Activated naive CD4-positive, alpha-beta T cell treated with anti-CD3 and anti-CD28 coated beads for 36 hours (primary cell): ENCODE measurements at regions not wholly inside any gene's neighbourhood (a gene's known extent, or its start where the extent isn't known, plus 50 kb on each side); places are given as distances from the start of the nearest gene placed in this dataset.
"Not testable (repeated sequence)": the region's sequence is repeated elsewhere in the genome, so short reads cannot be mapped to it uniquely, and the experiment has no call there.

Experiments used
- CTCF ChIA-PET: fragments of 350-600 bp; sonication (Branson Sonifier 250); formaldehyde crosslinking; loops from one replicate; lab custom pipeline; 2021; ENCODE audit warnings: antibody characterized with exemption; lab: Charles Lee
- DNase-seq: peaks from one replicate; pipeline ENCODE4 v3.0.0-alpha.2; 2020
- H3K27ac Mint-ChIP-seq: one replicate; pipeline ENCODE4 v1.8.0; 2021; ENCODE audit warnings: mild to moderate bottlenecking, mixed read lengths
- H3K27me3 Mint-ChIP-seq: one replicate; pipeline ENCODE4 v1.8.0; 2021; ENCODE audit warnings: low read depth, mixed read lengths
- H3K36me3 Mint-ChIP-seq: one replicate; pipeline ENCODE4 v1.8.0; 2021; ENCODE audit warnings: low read depth, mixed read lengths
- H3K4me1 Mint-ChIP-seq: one replicate; pipeline ENCODE4 v1.8.0; 2021; ENCODE audit warnings: low read depth, mixed read lengths
- H3K4me3 Mint-ChIP-seq: one replicate; pipeline ENCODE4 v1.8.0; 2021; ENCODE audit warnings: mild to moderate bottlenecking, moderate library complexity, mixed read lengths
- H3K9me3 Mint-ChIP-seq: one replicate; pipeline ENCODE4 v1.8.0; 2021; ENCODE audit warnings: mixed read lengths
- intact Hi-C: fragments of 100-400 bp; cut with micrococcal nuclease; formaldehyde crosslinking; loops from one replicate; pipeline ENCODE4 v1.15.1; 2023

GRCh38 chr12:126936181-126936851 is 1330.7 kb upstream of the TMEM132C start:
- DNase-seq, result peak; percentile 16

GRCh38 chr12:126937431-126937830 is 1329.5 kb upstream of the TMEM132C start:
- no peaks in the 10 kb centered on the region for H3K9me3 Mint-ChIP-seq
- peaks cover 2% of the 10 kb centered on the region for H3K27me3 Mint-ChIP-seq
- H3K4me3 Mint-ChIP-seq, result no peak overlapping the region
- peaks cover 8% of the 10 kb centered on the region for H3K4me1 Mint-ChIP-seq
- DNase-seq, result no peak
- CTCF ChIA-PET, result no interaction called here
- H3K36me3 Mint-ChIP-seq, result no peaks in the 10 kb centered on the region
- intact Hi-C loops, result no loop called here
- H3K27ac Mint-ChIP-seq, result no peak overlapping the region

More at GRCh38 chr12:126936181-126936851, 1330.7 kb upstream of the TMEM132C start:
- H3K36me3 Mint-ChIP-seq, result no peaks in the 10 kb centered on the region
- H3K4me3 Mint-ChIP-seq, result no peak overlapping the region
- H3K9me3 Mint-ChIP-seq, result no peaks in the 10 kb centered on the region
- H3K4me1 Mint-ChIP-seq, result peaks cover 8% of the 10 kb centered on the region
- intact Hi-C loops, result no loop called here
- peaks cover 2% of the 10 kb centered on the region for H3K27me3 Mint-ChIP-seq
- CTCF ChIA-PET, result no interaction called here
- H3K27ac Mint-ChIP-seq, result no peak overlapping the region

DNA sequence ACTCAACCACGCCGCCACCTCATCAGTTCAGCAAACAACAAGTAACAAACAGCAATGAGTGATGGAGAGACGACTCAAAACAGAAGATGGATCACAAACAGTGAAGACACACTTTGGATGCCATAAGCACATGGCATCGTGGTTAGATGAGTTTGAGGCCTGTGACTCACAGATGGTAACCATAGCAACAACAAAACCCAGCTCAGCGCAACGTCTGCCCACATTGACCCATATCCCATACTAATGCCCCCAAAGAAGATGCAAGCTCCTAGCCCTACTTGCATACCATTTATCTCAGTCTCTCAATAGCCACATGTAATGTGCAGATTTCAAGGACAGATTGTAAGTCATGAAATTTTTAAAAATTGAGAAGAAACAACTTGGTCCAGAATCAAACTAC is 1322.3 kb upstream of the TMEM132C start:
- intact Hi-C loops, result no loop called here
- no peak for DNase-seq
- Mint-ChIP-seq H3K4me3 (no peak overlapping the region), H3K9me3 (no peaks in the 10 kb centered on the region), H3K27ac (no peak overlapping the region), H3K36me3 (no peaks in the 10 kb centered on the region), H3K27me3 (peaks cover 7% of the 10 kb centered on the region), H3K4me1 (no peaks in the 10 kb centered on the region)
- CTCF ChIA-PET, result no interaction called here

- intact Hi-C loops, H3K27me3 Mint-ChIP-seq, DNase-seq: not testable (repeated sequence)
Measured at GRCh38 chr12:126946958-126947357, 1320.0 kb upstream of the TMEM132C start.

DNA sequence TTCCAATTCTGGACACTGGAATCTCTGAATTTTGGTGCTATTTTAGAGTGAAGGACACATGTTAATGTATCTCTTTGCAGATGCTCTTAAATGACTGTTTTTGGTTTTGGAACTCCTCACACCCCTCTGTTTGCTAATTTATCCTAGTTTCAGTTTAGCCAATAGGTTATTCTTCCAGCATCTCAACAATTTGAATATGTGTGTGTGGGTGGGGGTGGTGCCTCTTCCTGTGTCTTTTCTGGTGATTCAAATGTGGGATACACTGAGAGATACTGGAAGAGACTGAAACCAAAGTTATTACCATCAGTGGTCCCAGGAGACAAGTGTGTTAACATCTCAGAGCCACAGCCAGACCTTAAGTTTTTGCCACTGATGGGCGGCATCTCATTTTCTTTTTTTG is 1317.4 kb upstream of the TMEM132C start:
- DNase-seq, result no peak
- H3K27me3 Mint-ChIP-seq, result no peaks in the 10 kb centered on the region
- H3K36me3 Mint-ChIP-seq, result no peaks in the 10 kb centered on the region
- no peak overlapping the region for H3K27ac Mint-ChIP-seq
- intact Hi-C loops, result no loop called here
- CTCF ChIA-PET, result no interaction called here
- no peaks in the 10 kb centered on the region for H3K9me3 Mint-ChIP-seq
- no peak overlapping the region for H3K4me3 Mint-ChIP-seq
- H3K4me1 Mint-ChIP-seq, result no peaks in the 10 kb centered on the region

More at GRCh38 chr12:126946958-126947357, 1320.0 kb upstream of the TMEM132C start:
- H3K4me3 Mint-ChIP-seq, H3K9me3 Mint-ChIP-seq, H3K27ac Mint-ChIP-seq, CTCF ChIA-PET, H3K4me1 Mint-ChIP-seq, H3K36me3 Mint-ChIP-seq: not testable (repeated sequence)

GRCh38 chr12:126950266-126950665 is 1316.7 kb upstream of the TMEM132C start:
- no peaks in the 10 kb centered on the region for H3K9me3 Mint-ChIP-seq
- no peaks in the 10 kb centered on the region for H3K36me3 Mint-ChIP-seq
- H3K4me1 Mint-ChIP-seq, result no peaks in the 10 kb centered on the region
- CTCF ChIA-PET, result no interaction called here
- intact Hi-C loops, result no loop called here
- H3K27me3 Mint-ChIP-seq, result no peaks in the 10 kb centered on the region
- no peak for DNase-seq
- no peak overlapping the region for H3K27ac Mint-ChIP-seq
- no peak overlapping the region for H3K4me3 Mint-ChIP-seq

- CTCF ChIA-PET, result no interaction called here
- H3K27ac Mint-ChIP-seq, result no peak overlapping the region
Measured at GRCh38 chr12:126952096-126953007, 1314.6 kb upstream of the TMEM132C start.

DNA sequence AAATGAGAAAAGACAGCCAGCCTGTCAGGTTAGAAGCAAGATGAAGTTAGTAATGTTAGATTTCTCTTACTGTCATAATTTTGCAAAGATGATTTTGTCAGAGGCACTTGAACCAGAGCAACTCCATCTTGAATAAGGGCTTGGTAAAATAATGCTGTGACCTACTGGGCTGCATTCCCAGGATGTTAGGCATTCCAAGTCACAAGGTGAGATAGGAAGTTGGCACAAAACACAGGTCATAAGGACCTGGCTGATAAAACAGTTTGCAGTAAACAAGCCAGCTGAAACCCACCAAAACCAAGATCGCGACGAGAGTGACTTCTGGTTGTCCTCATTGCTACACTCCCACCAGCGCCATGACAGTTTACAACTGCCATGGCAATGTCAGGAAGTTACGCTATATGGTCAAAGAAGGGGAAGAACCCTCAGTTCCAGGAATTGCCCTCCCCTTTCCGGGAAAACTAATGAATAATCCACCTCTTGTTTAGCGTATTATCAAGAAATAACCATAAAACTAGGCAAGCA is 1313.5 kb upstream of the TMEM132C start:
- no peaks in the 10 kb centered on the region for H3K36me3 Mint-ChIP-seq
- H3K4me1 Mint-ChIP-seq, result no peaks in the 10 kb centered on the region
- H3K27ac Mint-ChIP-seq, result no peak overlapping the region
- intact Hi-C loops, result no loop called here
- H3K9me3 Mint-ChIP-seq, result no peaks in the 10 kb centered on the region
- no peaks in the 10 kb centered on the region for H3K27me3 Mint-ChIP-seq
- no peak for DNase-seq
- H3K4me3 Mint-ChIP-seq, result no peak overlapping the region
- CTCF ChIA-PET, result no interaction called here

More at GRCh38 chr12:126952096-126953007, 1314.6 kb upstream of the TMEM132C start:
- no peaks in the 10 kb centered on the region for H3K27me3 Mint-ChIP-seq
- H3K9me3 Mint-ChIP-seq, result no peaks in the 10 kb centered on the region
- intact Hi-C loops, result no loop called here
- DNase-seq, result no peak
- H3K36me3 Mint-ChIP-seq, result no peaks in the 10 kb centered on the region
- H3K4me3 Mint-ChIP-seq, result no peak overlapping the region
- H3K4me1 Mint-ChIP-seq, result no peaks in the 10 kb centered on the region

DNA sequence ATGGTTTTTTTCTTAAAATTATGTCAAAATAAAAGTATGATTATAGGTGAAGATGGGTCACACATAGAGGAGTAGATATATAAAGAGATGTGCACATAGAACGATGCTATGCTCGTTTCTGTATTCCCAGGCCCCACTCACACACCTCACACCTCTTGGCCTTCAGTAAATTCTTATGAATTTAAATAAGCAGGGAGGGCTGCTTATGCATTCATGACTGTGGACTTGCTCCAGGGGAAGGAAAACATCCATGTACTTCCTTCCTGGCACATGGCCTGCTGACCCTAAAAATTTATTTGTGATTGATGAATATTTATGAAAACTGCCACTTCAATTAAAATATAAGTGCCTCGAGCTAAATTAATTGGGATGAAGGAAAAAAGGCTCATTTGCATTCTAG is 1306.7 kb upstream of the TMEM132C start:
- Mint-ChIP-seq H3K27ac (no peak overlapping the region), H3K4me1 (no peaks in the 10 kb centered on the region), H3K9me3 (no peaks in the 10 kb centered on the region), H3K4me3 (no peak overlapping the region), H3K36me3 (no peaks in the 10 kb centered on the region), H3K27me3 (peaks cover 2% of the 10 kb centered on the region)
- intact Hi-C loops, result no loop called here
- no peak for DNase-seq
- CTCF ChIA-PET, result no interaction called here

DNA sequence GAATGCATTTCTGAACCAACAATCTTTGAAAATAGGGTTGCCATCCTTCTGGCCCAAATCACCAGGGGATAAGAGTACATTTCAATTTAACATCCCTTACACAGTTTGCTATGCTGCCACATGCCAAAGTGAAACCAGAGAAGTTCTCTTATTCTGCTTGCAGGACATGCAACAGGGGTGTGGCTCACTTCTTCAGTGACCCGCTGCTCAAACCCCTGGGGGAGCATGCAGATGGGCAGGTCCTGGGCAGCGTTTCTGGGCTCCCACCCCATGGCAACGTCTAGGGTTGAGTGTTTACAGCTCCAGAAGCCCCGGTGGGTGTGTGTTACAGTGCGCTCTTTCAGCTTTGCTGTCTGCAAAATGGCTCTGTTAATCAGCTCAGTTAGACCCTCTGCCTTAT is 1306.3 kb upstream of the TMEM132C start:
- no peaks in the 10 kb centered on the region for H3K9me3 Mint-ChIP-seq
- no peak overlapping the region for H3K27ac Mint-ChIP-seq
- H3K4me3 Mint-ChIP-seq, result no peak overlapping the region
- H3K4me1 Mint-ChIP-seq, result no peaks in the 10 kb centered on the region
- peaks cover 2% of the 10 kb centered on the region for H3K27me3 Mint-ChIP-seq
- intact Hi-C loops, result no loop called here
- H3K36me3 Mint-ChIP-seq, result no peaks in the 10 kb centered on the region
- CTCF ChIA-PET, result no interaction called here
- DNase-seq, result no peak

- Mint-ChIP-seq H3K27ac (no peak overlapping the region), H3K36me3 (no peaks in the 10 kb centered on the region), H3K27me3 (peaks cover 2% of the 10 kb centered on the region), H3K4me1 (no peaks in the 10 kb centered on the region), H3K4me3 (no peak overlapping the region), H3K9me3 (no peaks in the 10 kb centered on the region)
- intact Hi-C loops, result no loop called here
- CTCF ChIA-PET, result no interaction called here
- no peak for DNase-seq
Measured at GRCh38 chr12:126963825-126964224, 1303.1 kb upstream of the TMEM132C start.

- intact Hi-C loops, result no loop called here
- no peak overlapping the region for H3K4me3 Mint-ChIP-seq
- H3K9me3 Mint-ChIP-seq, result no peaks in the 10 kb centered on the region
- H3K27me3 Mint-ChIP-seq, result peaks cover 3% of the 10 kb centered on the region
- CTCF ChIA-PET, result no interaction called here
- no peaks in the 10 kb centered on the region for H3K4me1 Mint-ChIP-seq
- no peaks in the 10 kb centered on the region for H3K36me3 Mint-ChIP-seq
- H3K27ac Mint-ChIP-seq, result no peak overlapping the region
- DNase-seq, result no peak
Measured at GRCh38 chr12:126966498-126966897, 1300.5 kb upstream of the TMEM132C start.
